Heart left ventricle (tissue), 16 donors: ENCODE measurements at regions not wholly inside any gene's neighbourhood (a gene's known extent, or its start where the extent isn't known, plus 50 kb on each side); places are given as distances from the start of the nearest gene placed in this dataset.

Experiments
- ATAC-seq, 4 donors: fragments of 200-7000 bp; cut with Tn5 transposase; one replicate each; pipeline ENCODE4 v1.9.1; 2020 to 2022; ENCODE audit warnings: moderate library complexity in 4 of 4, mild to moderate bottlenecking in 3 of 4, moderate number of reproducible peaks in 1 of 4
- DNase-seq, 5 donors: peaks; one replicate each; pipeline ENCODE4 v3.0.0-alpha.2; 2020
- H3K27ac ChIP-seq, 12 donors: fragments of 200-600 bp; sonication (generic) in 4 of 12; one replicate each; pipeline versions ENCODE4 v1.5.0 to v1.8.0; 2016 to 2022; ENCODE audit warnings: mild to moderate bottlenecking in 2 of 12
- H3K27me3 ChIP-seq, 9 donors: fragments of 200-600 bp; sonication (generic) in 2 of 9; one replicate each; pipeline versions ENCODE4 v1.5.1 to v1.8.0; 2016 to 2022; ENCODE audit warnings: mild to moderate bottlenecking in 3 of 9
- H3K36me3 ChIP-seq, 9 donors: fragments of 200-600 bp; sonication (generic) in 2 of 9; one replicate each; pipeline versions ENCODE4 v1.5.0 to v1.8.0; 2018 to 2022; ENCODE audit warnings: mild to moderate bottlenecking in 2 of 9
- H3K4me1 ChIP-seq, 12 donors: fragments of 200-600 bp; sonication (generic) in 4 of 12; one replicate each; pipeline versions ENCODE4 v1.5.0 to v1.8.0; 2016 to 2022; ENCODE audit warnings: mild to moderate bottlenecking in 3 of 12
- H3K4me3 ChIP-seq, 12 donors: fragments of 200-600 bp; sonication (generic) in 4 of 12; one replicate each; pipeline versions ENCODE4 v1.5.0 to v1.8.0; 2017 to 2022; ENCODE audit warnings: mild to moderate bottlenecking in 9 of 12, moderate library complexity in 4 of 12
- H3K9me3 ChIP-seq, 12 donors: fragments of 200-600 bp; sonication (generic) in 4 of 12; one replicate each; pipeline versions ENCODE4 v1.5.0 to v1.8.0; 2016 to 2022; ENCODE audit warnings: mild to moderate bottlenecking in 1 of 12
- POLR2A ChIP-seq, 2 donors: fragments of 450-650 bp; IDR thresholded peaks; one replicate each; pipeline ENCODE4 v1.6.1; 2017; ENCODE audit warnings: antibody characterized with exemption in 2 of 2, mild to moderate bottlenecking in 2 of 2, moderate library complexity in 2 of 2
- WGBS, 4 donors: extraction: QIAGEN DNeasy Blood & Tissue Kit in 2 of 4; methylation state at CpG; one replicate each; pipeline versions ENCODE4 v1.1.5 to v1.1.7; 2013 to 2018; 5-methylcytosine and 5-hydroxymethylcytosine counted together
- intact Hi-C, 10 donors: fragments of 100-400 bp; cut with DNase I; formaldehyde crosslinking; loops; one replicate each; pipeline versions ENCODE4 v1.11.1 to v1.14.2; 2022
- TF ChIP-seq, protein P1 (sequence below), 12 donors: fragments of 200-600 bp; sonication (generic) in 4 of 12; IDR thresholded peaks; one replicate each; pipeline versions ENCODE4 v1.5.0 to v1.8.0; 2018 to 2022; ENCODE audit warnings: antibody characterized with exemption in 12 of 12, mild to moderate bottlenecking in 5 of 12
- donor health status: ischemic (EF 13 %, LVEDD 7.1; RV severe dilation, severe dysfunction).
- donor health status: healthy with polysubstance abuse.
- donor health status: DM: no; HTN: yes; CAD: no.
- donor health status: DM: no; HTN: no; CAD: no.
- donor health status: ischemic (EF 25% LVEDD 6.9; RV normal size, moderate dysfunction).
- donor health status: ischemic (EF 25% LVEDD 5.7; RV mildly dilated, moderate dysfunction).
- donor health status: healthy.
- donor health status: DM: yes; HTN: yes; CAD: no.
- donor health status: ischemic (EF 35%, LVEDD 5.7; RV mildly dilated, moderate dysfunction).
- donor health status: nonischemic (EF 11% LVEDD 7.7; RV severe dilation, severe dysfunction).
- donor health status: DM: yes; HTN: yes; CAD: no.
- donor health status: PGD.
- donor health status: ischemic (EF 29% LVEDD 5.4; RV normal size, mild dysfunction).
- donor health status: nonischemic (EF 23%, LVEDD 6.1; RV moderate dilation, normal function).

DNA sequence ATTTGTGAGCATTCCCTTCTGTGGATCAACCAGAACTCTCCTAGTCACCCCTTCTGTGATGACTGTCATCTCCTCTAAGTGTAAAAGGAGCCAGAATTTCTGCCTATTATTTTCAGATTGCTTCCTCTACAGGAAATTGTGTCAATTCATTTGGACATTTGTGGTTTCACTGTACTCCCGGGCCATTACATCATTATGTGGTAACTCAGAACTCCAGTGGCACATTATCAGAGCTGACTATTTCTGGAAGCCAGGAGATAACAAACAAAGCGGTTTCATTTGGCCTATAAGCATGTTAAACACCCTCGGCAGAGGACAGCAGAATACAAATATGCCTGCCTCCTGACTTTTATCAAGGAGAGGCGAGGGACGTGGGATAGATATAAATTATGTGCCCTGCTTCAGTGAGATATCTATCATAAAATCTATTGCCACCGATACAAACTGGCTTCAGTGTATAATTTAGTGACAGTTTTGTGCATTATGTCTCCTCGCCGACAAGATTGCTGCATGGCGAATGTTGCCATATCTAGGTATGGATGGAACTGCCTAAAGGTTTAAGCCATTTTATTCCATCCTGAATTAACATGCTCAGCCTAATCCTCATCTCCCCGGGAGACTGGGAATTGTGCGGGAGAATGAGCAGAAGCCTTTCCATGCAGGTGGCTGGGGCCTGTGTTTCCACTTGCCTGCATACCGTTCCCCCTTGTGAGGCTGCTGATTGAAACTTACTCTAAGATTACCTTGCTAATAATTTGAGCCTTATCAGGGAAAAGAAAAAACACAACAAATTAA is 193.4 kb upstream of the SEMA6D start:
- Histone ChIP-seq H3K4me1 (peaks cover 0 to 18% (median 14%) of the 10 kb centered on the region in 12 donors), H3K27ac (peak overlapping the region in 3 of 12 donors; percentile 7 to 22 (median 13)), H3K36me3 (no peaks in the 10 kb centered on the region), H3K27me3 (peaks cover 0 to 24% (median 0%) of the 10 kb centered on the region in 9 donors), H3K9me3 (no peaks in the 10 kb centered on the region), H3K4me3 (no peak overlapping the region)
- DNase-seq (no peak), ATAC-seq (peak; percentile 69 to 94 (median 92))
- TF ChIP-seq, protein P1, sequence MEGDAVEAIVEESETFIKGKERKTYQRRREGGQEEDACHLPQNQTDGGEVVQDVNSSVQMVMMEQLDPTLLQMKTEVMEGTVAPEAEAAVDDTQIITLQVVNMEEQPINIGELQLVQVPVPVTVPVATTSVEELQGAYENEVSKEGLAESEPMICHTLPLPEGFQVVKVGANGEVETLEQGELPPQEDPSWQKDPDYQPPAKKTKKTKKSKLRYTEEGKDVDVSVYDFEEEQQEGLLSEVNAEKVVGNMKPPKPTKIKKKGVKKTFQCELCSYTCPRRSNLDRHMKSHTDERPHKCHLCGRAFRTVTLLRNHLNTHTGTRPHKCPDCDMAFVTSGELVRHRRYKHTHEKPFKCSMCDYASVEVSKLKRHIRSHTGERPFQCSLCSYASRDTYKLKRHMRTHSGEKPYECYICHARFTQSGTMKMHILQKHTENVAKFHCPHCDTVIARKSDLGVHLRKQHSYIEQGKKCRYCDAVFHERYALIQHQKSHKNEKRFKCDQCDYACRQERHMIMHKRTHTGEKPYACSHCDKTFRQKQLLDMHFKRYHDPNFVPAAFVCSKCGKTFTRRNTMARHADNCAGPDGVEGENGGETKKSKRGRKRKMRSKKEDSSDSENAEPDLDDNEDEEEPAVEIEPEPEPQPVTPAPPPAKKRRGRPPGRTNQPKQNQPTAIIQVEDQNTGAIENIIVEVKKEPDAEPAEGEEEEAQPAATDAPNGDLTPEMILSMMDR (IDR thresholded peaks at IDR 0.05), result no peak
- no peak for TF ChIP-seq POLR2A (IDR thresholded peaks at IDR 0.05)
- WGBS, 4 donors, result 36 to 41% (median 39%) methylated on average over 12 of the region's 12 CpGs
- intact Hi-C loops, result no loop called here

DNA sequence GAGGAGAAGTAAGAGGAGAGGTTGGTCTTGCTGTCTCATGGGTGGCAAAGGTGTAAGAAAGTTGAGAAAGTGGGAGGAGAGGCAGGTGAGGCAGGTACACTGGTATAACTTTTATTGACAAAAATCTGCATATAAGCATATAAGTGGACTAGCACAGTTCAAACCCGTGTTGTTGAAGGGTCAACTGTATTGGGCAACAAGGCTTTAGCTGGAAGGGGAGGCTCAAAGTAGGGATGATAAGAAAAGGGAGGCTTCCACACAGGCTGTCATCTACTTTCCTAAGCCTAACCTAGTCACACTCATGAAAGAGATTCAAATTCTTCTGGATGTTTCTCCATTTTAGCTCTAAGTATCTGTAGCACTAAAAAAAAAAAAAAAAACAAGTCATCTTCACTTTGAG is 188.1 kb upstream of the SEMA6D start:
- DNase-seq, result no peak
- Histone ChIP-seq H3K4me1 (peaks cover 0 to 3% (median 0%) of the 10 kb centered on the region in 12 donors), H3K4me3 (no peak overlapping the region), H3K27me3 (peaks cover 0 to 9% (median 0%) of the 10 kb centered on the region in 9 donors), H3K9me3 (no peaks in the 10 kb centered on the region), H3K36me3 (no peaks in the 10 kb centered on the region), H3K27ac (no peak overlapping the region)
- WGBS, 4 donors, result 90 to 93% (median 92%) methylated on average over 1 of the region's 1 CpG
- ATAC-seq, result no peak
- no peak for TF ChIP-seq POLR2A (IDR thresholded peaks at IDR 0.05)
- TF ChIP-seq, protein P1 (IDR thresholded peaks at IDR 0.05), result no peak
- intact Hi-C loops, result no loop called here

DNA sequence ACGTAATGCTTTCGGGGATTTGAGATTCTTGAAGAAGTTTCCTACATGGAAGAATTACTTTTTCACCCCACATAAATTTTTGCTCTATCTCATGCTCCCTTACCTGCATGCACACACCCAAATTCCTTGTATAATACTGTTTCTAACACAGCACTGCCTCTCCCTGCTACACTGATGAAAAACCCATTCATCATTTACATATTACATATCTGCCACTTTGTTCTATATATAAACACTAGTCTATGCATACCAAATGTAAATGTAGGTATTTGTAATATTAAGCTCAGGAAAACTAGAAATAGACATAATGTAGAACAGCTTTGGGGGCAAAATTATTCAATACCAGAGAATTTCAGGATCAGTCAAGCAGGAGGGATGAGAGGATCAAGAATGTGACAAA is 182.6 kb upstream of the SEMA6D start:
- intact Hi-C loops, result no loop called here
- Histone ChIP-seq H3K9me3 (no peaks in the 10 kb centered on the region), H3K4me1 (no peaks in the 10 kb centered on the region), H3K27me3 (no peaks in the 10 kb centered on the region), H3K4me3 (no peak overlapping the region), H3K36me3 (no peaks in the 10 kb centered on the region), H3K27ac (no peak overlapping the region)
- no peak for ATAC-seq
- 97 to 100% (median 98%) methylated on average over 2 of the region's 2 CpGs for WGBS, 4 donors
- DNase-seq, result no peak
- no peak for TF ChIP-seq POLR2A (IDR thresholded peaks at IDR 0.05)

DNA sequence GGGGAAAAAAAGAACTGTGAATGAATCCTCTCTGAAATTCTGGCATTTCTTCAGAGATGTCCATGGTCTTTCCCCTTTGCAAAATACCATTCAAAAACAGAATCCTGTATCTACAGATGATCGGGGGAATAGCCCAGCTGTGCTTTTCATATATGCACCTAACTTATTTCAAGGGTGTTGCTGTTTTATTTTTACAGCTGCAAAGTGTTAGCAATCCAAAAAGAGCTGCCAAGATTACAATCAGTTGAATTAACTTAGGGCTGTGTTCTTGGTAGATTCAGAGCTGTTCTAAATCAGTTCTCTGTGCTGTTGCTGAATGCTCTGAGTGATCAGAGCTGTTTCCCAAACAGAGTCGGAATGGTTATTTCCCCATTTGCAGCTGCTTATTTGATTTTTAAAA is 175.7 kb upstream of the SEMA6D start:
- DNase-seq (no peak), ATAC-seq (peak in 1 of 4 donors; percentile 46)
- intact Hi-C loops, result no loop called here
- Histone ChIP-seq H3K27me3 (no peaks in the 10 kb centered on the region), H3K9me3 (no peaks in the 10 kb centered on the region), H3K27ac (no peak overlapping the region), H3K4me3 (no peak overlapping the region), H3K36me3 (no peaks in the 10 kb centered on the region), H3K4me1 (peaks cover 0 to 9% (median 0%) of the 10 kb centered on the region in 12 donors)
- WGBS, 4 donors, result 67 to 76% (median 69%) methylated on average over 2 of the region's 2 CpGs
- TF ChIP-seq, protein P1 (IDR thresholded peaks at IDR 0.05), result no peak
- TF ChIP-seq POLR2A (IDR thresholded peaks at IDR 0.05), result no peak
